ENCODE measurements at regions not wholly inside any gene's neighbourhood (a gene's known extent, or its start where the extent isn't known, plus 50 kb on each side); places are given as distances from the start of the nearest gene placed in this dataset.

- DNase-seq (ENCODE audit: low read depth): no peak
- no peak for TF ChIP-seq CTCF (conservative IDR thresholded peaks at IDR 0.05; ENCODE audit: low read depth, low read length)
- H3K4me3 ChIP-seq (ENCODE audit: low read depth, low read length): no peak overlapping the region
Observed at GRCh38 chr13:44193731-44194130, 179.9 kb upstream of the SERP2 start.

GRCh38 chr13:44195245-44195644, 178.4 kb upstream of the SERP2 start:
- TF ChIP-seq CTCF (conservative IDR thresholded peaks at IDR 0.05; ENCODE audit: low read depth, low read length): no peak
- no peak for DNase-seq (ENCODE audit: low read depth)

GRCh38 chr13:44196196-44196751, 177.3 kb upstream of the SERP2 start:
- no peak overlapping the region for H3K4me3 ChIP-seq (ENCODE audit: low read depth, low read length)
- DNase-seq (ENCODE audit: low read depth): no peak

More at GRCh38 chr13:44195245-44195644, 178.4 kb upstream of the SERP2 start:
- H3K4me3 ChIP-seq (ENCODE audit: low read depth, low read length): no peak overlapping the region

GRCh38 chr13:44197791-44198770, 175.5 kb upstream of the SERP2 start:
- peak; percentile 3 for TF ChIP-seq CTCF (conservative IDR thresholded peaks at IDR 0.05; ENCODE audit: low read depth, low read length)
- no peak overlapping the region for H3K4me3 ChIP-seq (ENCODE audit: low read depth, low read length)
- DNase-seq (ENCODE audit: low read depth): peak; percentile 48

More at GRCh38 chr13:44196196-44196751, 177.3 kb upstream of the SERP2 start:
- no peak for TF ChIP-seq CTCF (conservative IDR thresholded peaks at IDR 0.05; ENCODE audit: low read depth, low read length)

GRCh38 chr13:44198826-44199225, 174.8 kb upstream of the SERP2 start:
- TF ChIP-seq CTCF (conservative IDR thresholded peaks at IDR 0.05; ENCODE audit: low read depth, low read length): no peak
- no peak overlapping the region for H3K4me3 ChIP-seq (ENCODE audit: low read depth, low read length)
- DNase-seq (ENCODE audit: low read depth): peak; percentile 19

- DNase-seq (ENCODE audit: low read depth): no peak
- H3K4me3 ChIP-seq (ENCODE audit: low read depth, low read length): no peak overlapping the region
- TF ChIP-seq CTCF (conservative IDR thresholded peaks at IDR 0.05; ENCODE audit: low read depth, low read length): no peak
Observed at GRCh38 chr13:44199627-44200207, 173.9 kb upstream of the SERP2 start.
